Ectodermal cell (in vitro differentiated cells): ENCODE measurements at regions not wholly inside any gene's neighbourhood (a gene's known extent, or its start where the extent isn't known, plus 50 kb on each side); places are given as distances from the start of the nearest gene placed in this dataset.

ENCODE experiments used
- H3K27ac ChIP-seq: 2 replicates; pipeline ENCODE4 v1.7.0; 2013; ENCODE audit warnings: mild to moderate bottlenecking, low read depth, low read length; ENCODE audit not compliant: insufficient read depth, poor library complexity, severe bottlenecking
- H3K27me3 ChIP-seq: 2 replicates; pipeline ENCODE4 v1.7.0; 2013; ENCODE audit warnings: mild to moderate bottlenecking, low read length; ENCODE audit not compliant: insufficient read depth, control insufficient read depth, poor library complexity, severe bottlenecking
- H3K36me3 ChIP-seq: one replicate; pipeline ENCODE4 v1.7.0; 2013; ENCODE audit warnings: low read length; ENCODE audit not compliant: control insufficient read depth, insufficient read depth
- H3K4me1 ChIP-seq: one replicate; pipeline ENCODE4 v1.7.0; 2013; ENCODE audit warnings: low read length; ENCODE audit not compliant: control insufficient read depth, insufficient read depth
- H3K4me3 ChIP-seq: 2 replicates; pipeline ENCODE4 v1.7.0; 2013; ENCODE audit warnings: low read depth, low read length, control low read depth; ENCODE audit not compliant: insufficient read depth
- H3K9me3 ChIP-seq: 2 replicates; pipeline ENCODE4 v1.7.0; 2013; ENCODE audit warnings: mild to moderate bottlenecking, low read length, moderate library complexity; ENCODE audit not compliant: control insufficient read depth
- WGBS, 2 experiments: methylation state at CpG; one replicate each; pipeline ENCODE4 v1.1.7; 2013; ENCODE audit warnings: missing lambda C conversion rate in 2 of 2; 5-methylcytosine and 5-hydroxymethylcytosine counted together

DNA sequence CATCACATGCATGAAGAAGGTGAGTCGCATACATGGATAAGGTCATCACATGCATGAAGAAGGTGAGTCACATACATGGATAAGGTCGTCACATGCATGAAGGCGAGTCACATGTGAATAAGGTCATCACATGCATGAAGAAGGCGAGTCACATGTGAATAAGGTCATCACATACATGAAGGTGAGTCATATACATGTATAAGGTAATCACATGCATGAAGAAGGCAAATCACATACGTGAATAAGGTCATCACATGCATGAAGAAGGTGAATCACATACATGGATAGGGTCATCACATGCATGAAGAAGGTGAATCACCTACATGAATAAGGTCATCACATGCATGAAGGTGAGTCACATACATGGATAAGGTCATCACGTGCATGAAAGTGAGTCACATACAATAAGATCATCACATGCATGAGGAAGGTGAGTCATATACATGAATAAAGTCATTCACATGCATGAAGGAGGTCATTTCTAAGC, 105.1 kb upstream of the SDK2 start:
- no peak overlapping the region for H3K27ac ChIP-seq
- H3K27me3 ChIP-seq: no peaks in the 10 kb centered on the region

DNA sequence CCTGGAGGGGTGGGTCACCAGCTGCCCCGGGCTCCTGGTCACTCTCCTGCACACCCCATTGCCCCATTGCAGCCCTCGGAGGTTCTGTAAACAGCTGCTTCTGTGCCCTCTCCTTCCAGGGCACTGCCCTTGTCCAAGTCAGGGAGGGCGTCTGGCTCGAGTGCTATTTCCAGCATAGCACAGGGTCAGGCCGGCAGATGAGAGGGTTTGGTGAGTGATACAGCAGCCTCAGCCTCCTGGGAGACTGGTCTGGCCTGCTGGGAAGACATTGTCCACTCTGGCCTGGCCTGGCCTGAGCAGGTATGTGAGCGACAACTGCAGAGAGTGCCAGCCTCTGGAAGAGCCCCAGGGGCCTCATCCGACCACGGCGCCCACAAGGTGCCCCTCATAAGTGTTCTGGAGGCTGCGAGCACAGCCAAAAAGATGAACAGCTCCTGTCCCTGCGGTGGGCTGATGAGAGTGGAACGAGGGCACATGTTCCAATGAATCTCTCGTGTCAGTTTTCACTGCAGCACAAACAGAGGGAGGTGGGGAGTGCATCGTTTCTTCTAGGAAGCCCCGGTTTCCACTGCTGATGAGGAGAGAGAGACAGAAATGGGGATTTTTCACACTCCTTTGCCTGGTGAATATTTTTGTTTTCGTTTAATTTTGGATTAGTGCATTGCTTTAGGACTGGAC, 105.8 kb upstream of the SDK2 start:
- WGBS, 2 experiments: 92% methylated on average over 16 of the region's 16 CpGs
- Histone ChIP-seq H3K27ac (no peak overlapping the region), H3K27me3 (no peaks in the 10 kb centered on the region)

More for the DNA sequence above, 105.1 kb upstream of the SDK2 start:
- peaks cover 5% of the 10 kb centered on the region for H3K4me1 ChIP-seq
- no peaks in the 10 kb centered on the region for H3K36me3 ChIP-seq
- no peaks in the 10 kb centered on the region for H3K9me3 ChIP-seq
- H3K4me3 ChIP-seq: no peak overlapping the region
- 93 to 94% methylated on average over 6 of the region's 6 CpGs for WGBS, 2 experiments

GRCh38 chr17:73750975-73751374, 106.7 kb upstream of the SDK2 start:
- Histone ChIP-seq H3K9me3 (no peaks in the 10 kb centered on the region), H3K4me1 (peaks cover 5% of the 10 kb centered on the region), H3K36me3 (no peaks in the 10 kb centered on the region), H3K27ac (no peak overlapping the region), H3K4me3 (no peak overlapping the region), H3K27me3 (no peaks in the 10 kb centered on the region)
- 78 to 79% methylated on average over 7 of the region's 7 CpGs for WGBS, 2 experiments

More for the DNA sequence above, 105.8 kb upstream of the SDK2 start:
- H3K4me1 ChIP-seq: peaks cover 5% of the 10 kb centered on the region
- no peaks in the 10 kb centered on the region for H3K36me3 ChIP-seq
- H3K9me3 ChIP-seq: no peaks in the 10 kb centered on the region
- no peak overlapping the region for H3K4me3 ChIP-seq

DNA sequence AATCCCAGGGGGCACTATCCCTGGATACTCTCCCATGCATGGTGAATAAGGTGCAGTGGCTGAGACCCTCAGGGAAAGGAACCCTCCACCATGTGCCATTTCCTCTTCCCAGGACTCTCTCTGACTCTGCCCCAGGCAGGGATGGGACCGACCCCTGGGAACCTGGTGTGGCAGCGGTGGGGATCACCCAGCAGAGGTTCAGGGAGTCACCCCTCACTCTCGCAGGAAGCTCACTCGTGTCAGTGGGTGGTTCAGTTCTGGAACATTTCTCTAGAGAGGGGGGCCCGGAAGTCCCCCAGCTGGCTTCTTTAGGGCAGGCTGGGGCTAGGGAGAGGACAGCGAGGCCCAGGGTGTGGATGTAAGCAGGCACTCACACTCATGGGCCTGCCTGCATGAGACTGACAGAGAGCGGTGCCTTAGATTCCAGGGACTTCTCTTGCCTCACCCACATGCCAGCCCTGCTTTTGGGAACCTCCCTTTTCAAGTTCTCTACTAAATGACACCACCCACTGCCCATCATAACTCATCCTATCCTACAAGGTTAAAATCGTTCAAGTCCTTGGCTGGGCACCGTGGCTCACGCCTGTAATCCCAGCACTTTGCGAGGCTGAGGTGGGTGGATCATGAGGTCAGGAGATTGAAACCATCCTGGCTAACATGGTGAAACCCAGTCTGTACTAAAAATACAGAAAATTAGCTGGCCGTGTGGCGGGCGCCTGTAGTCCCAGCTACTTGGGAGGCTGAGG, 109.7 kb upstream of the SDK2 start:
- H3K27me3 ChIP-seq: no peaks in the 10 kb centered on the region
- H3K4me3 ChIP-seq: no peak overlapping the region
- H3K9me3 ChIP-seq: no peaks in the 10 kb centered on the region
- H3K36me3 ChIP-seq: no peaks in the 10 kb centered on the region
- peaks cover 9% of the 10 kb centered on the region for H3K4me1 ChIP-seq
- WGBS, 2 experiments: 93 to 94% methylated on average over 14 of the region's 14 CpGs
- no peak overlapping the region for H3K27ac ChIP-seq

- Histone ChIP-seq H3K4me3 (no peak overlapping the region), H3K4me1 (peaks cover 9% of the 10 kb centered on the region), H3K9me3 (no peaks in the 10 kb centered on the region), H3K27ac (no peak overlapping the region), H3K27me3 (no peaks in the 10 kb centered on the region), H3K36me3 (no peaks in the 10 kb centered on the region)
- 94 to 95% methylated on average over 15 of the region's 15 CpGs for WGBS, 2 experiments
These were observed 110.7 kb upstream of the SDK2 start for GRCh38 chr17:73754886-73755400.

DNA sequence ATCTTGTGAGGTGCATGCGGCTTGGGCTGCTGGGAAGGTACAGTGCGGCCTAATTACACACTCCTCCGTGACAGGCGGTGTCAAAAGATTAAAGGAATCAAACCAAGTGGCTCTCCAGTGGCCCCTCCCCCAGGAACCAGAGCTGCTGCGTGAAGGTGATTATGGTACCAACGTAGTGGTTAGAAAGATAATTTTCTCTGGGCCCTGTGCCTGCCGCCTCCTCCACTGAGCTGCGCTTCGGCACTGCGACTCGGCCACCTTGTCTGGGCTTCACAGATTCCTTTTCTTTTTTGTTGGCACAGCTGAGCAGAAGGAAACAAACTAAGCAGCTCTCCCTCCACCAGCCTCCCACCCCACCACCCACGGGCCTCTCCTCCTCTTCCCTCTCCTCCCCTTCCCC, 113.2 kb upstream of the SDK2 start:
- Histone ChIP-seq H3K9me3 (no peaks in the 10 kb centered on the region), H3K36me3 (no peaks in the 10 kb centered on the region), H3K27me3 (no peaks in the 10 kb centered on the region), H3K27ac (no peak overlapping the region), H3K4me3 (no peak overlapping the region), H3K4me1 (peaks cover 9% of the 10 kb centered on the region)
- 76 to 77% methylated on average over 12 of the region's 12 CpGs for WGBS, 2 experiments

GRCh38 chr17:73758245-73758644, 114.0 kb upstream of the SDK2 start:
- no peaks in the 10 kb centered on the region for H3K9me3 ChIP-seq
- no peaks in the 10 kb centered on the region for H3K27me3 ChIP-seq
- WGBS, 2 experiments: 91% methylated on average over 6 of the region's 7 CpGs
- H3K27ac ChIP-seq: no peak overlapping the region
- no peak overlapping the region for H3K4me3 ChIP-seq
- peaks cover 9% of the 10 kb centered on the region for H3K4me1 ChIP-seq
- H3K36me3 ChIP-seq: no peaks in the 10 kb centered on the region

GRCh38 chr17:73759324-73759723, 115.1 kb upstream of the SDK2 start:
- WGBS, 2 experiments: 51 to 67% methylated on average over 7 to 8 of the region's 8 CpGs
- no peak overlapping the region for H3K27ac ChIP-seq

DNA sequence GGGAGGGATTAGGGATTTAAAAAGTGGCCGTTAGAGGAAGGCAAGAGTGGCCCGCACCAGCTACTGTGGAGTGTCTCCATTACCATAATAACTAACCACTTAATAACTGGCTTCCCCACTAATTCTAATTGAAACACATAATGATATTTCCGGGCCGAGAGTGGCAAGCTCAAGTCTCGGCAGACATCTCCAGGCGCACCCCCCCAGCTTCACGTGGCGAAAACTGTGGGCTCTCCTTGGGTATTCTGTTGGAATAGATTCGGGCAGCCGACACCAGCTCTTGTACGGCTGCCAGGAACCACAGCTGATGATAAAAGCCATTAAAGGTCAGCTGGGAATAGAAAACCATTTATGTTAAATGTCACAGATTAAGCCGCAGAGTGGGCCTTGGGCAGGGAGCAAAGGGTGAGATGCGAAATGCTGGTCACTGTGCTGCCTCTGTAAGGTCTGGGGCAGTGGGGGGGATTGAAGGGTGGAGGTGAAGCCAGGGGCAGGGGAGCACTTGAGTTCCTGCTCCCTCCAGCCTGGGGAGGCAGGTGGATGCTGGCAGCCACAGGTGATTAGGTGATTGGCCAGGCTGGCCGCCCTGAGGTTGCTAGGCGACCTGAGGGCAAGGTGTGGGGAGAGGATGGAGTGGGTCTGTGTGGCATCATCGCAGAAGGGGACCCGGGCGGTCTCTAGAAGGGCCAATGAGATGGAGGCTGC, 115.6 kb upstream of the SDK2 start:
- 87 to 91% methylated on average over 18 of the region's 18 CpGs for WGBS, 2 experiments
- H3K27me3 ChIP-seq: no peaks in the 10 kb centered on the region
- H3K36me3 ChIP-seq: no peaks in the 10 kb centered on the region
- H3K9me3 ChIP-seq: no peaks in the 10 kb centered on the region
- H3K27ac ChIP-seq: no peak overlapping the region
- H3K4me3 ChIP-seq: no peak overlapping the region
- peaks cover 9% of the 10 kb centered on the region for H3K4me1 ChIP-seq

More at GRCh38 chr17:73759324-73759723, 115.1 kb upstream of the SDK2 start:
- no peaks in the 10 kb centered on the region for H3K36me3 ChIP-seq
- H3K4me1 ChIP-seq: peaks cover 9% of the 10 kb centered on the region
- H3K4me3 ChIP-seq: no peak overlapping the region
- no peaks in the 10 kb centered on the region for H3K9me3 ChIP-seq
- no peaks in the 10 kb centered on the region for H3K27me3 ChIP-seq

- Histone ChIP-seq H3K27me3 (no peaks in the 10 kb centered on the region), H3K36me3 (no peaks in the 10 kb centered on the region), H3K4me3 (no peak overlapping the region), H3K27ac (no peak overlapping the region), H3K4me1 (peaks cover 9% of the 10 kb centered on the region), H3K9me3 (no peaks in the 10 kb centered on the region)
- 80 to 81% methylated on average over 5 of the region's 5 CpGs for WGBS, 2 experiments
These were observed 116.2 kb upstream of the SDK2 start for GRCh38 chr17:73760439-73760758.
